ENCODE measurements at regions not wholly inside any gene's neighbourhood (a gene's known extent, or its start where the extent isn't known, plus 50 kb on each side); places are given as distances from the start of the nearest gene placed in this dataset.

GRCh38 chr3:117606866-117607265 lies 897.3 kb downstream of the TUSC7 start:
- Histone ChIP-seq H3K4me1 (ENCODE audit: control insufficient read depth in 5 of 5, insufficient read depth in 5 of 5, low read length in 5 of 5) (no peaks in the 10 kb centered on the region), H3K36me3 (ENCODE audit: control insufficient read depth in 4 of 4, insufficient read depth in 4 of 4, low read length in 4 of 4) (no peaks in the 10 kb centered on the region), H3K9ac (ENCODE audit: insufficient read depth in 1 of 2, low read length in 2 of 2) (no peak overlapping the region), H3K27me3 (ENCODE audit: control insufficient read depth in 3 of 3, insufficient read depth in 3 of 3, low read length in 2 of 3) (no peaks in the 10 kb centered on the region), H3K4me3 (no peak overlapping the region), H3K27ac (ENCODE audit: low read depth in 1 of 2, low read length in 1 of 2) (no peak overlapping the region), H3K9me3 (ENCODE audit: control insufficient read depth in 4 of 4, insufficient read depth in 3 of 4, low read length in 3 of 4) (no peaks in the 10 kb centered on the region)
- DNase-seq, result no peak
- 48 to 64% methylated on average over 2 of the region's 2 CpGs for WGBS, 2 donors
- ATAC-seq (ENCODE audit: insufficient read depth, low FRiP score), result no peak
- TF ChIP-seq CTCF (IDR thresholded peaks at IDR 0.05; ENCODE audit: control extremely low read depth, extremely low read depth), result no peak

- Histone ChIP-seq H3K4me1 (ENCODE audit: control insufficient read depth in 5 of 5, insufficient read depth in 5 of 5, low read length in 5 of 5) (no peaks in the 10 kb centered on the region), H3K4me3 (no peak overlapping the region), H3K27me3 (ENCODE audit: control insufficient read depth in 3 of 3, insufficient read depth in 3 of 3, low read length in 2 of 3) (no peaks in the 10 kb centered on the region), H3K36me3 (ENCODE audit: control insufficient read depth in 4 of 4, insufficient read depth in 4 of 4, low read length in 4 of 4) (no peaks in the 10 kb centered on the region), H3K9ac (ENCODE audit: insufficient read depth in 1 of 2, low read length in 2 of 2) (no peak overlapping the region), H3K9me3 (ENCODE audit: control insufficient read depth in 4 of 4, insufficient read depth in 3 of 4, low read length in 3 of 4) (no peaks in the 10 kb centered on the region), H3K27ac (ENCODE audit: low read depth in 1 of 2, low read length in 1 of 2) (no peak overlapping the region)
- ATAC-seq (ENCODE audit: insufficient read depth, low FRiP score), result no peak
- no peak for DNase-seq
- WGBS, 2 donors, result 53 to 62% methylated on average over 4 of the region's 4 CpGs
- no peak for TF ChIP-seq CTCF (IDR thresholded peaks at IDR 0.05; ENCODE audit: control extremely low read depth, extremely low read depth)
Observed at GRCh38 chr3:117609330-117609729, 899.8 kb downstream of the TUSC7 start.

GRCh38 chr3:117610156-117610555 lies 900.6 kb downstream of the TUSC7 start:
- Histone ChIP-seq H3K27ac (ENCODE audit: low read depth in 1 of 2, low read length in 1 of 2) (no peak overlapping the region), H3K9ac (ENCODE audit: insufficient read depth in 1 of 2, low read length in 2 of 2) (no peak overlapping the region), H3K4me1 (ENCODE audit: control insufficient read depth in 5 of 5, insufficient read depth in 5 of 5, low read length in 5 of 5) (no peaks in the 10 kb centered on the region), H3K4me3 (no peak overlapping the region), H3K9me3 (ENCODE audit: control insufficient read depth in 4 of 4, insufficient read depth in 3 of 4, low read length in 3 of 4) (no peaks in the 10 kb centered on the region), H3K36me3 (ENCODE audit: control insufficient read depth in 4 of 4, insufficient read depth in 4 of 4, low read length in 4 of 4) (no peaks in the 10 kb centered on the region), H3K27me3 (ENCODE audit: control insufficient read depth in 3 of 3, insufficient read depth in 3 of 3, low read length in 2 of 3) (no peaks in the 10 kb centered on the region)
- 52 to 69% methylated on average over 4 of the region's 4 CpGs for WGBS, 2 donors
- no peak for TF ChIP-seq CTCF (IDR thresholded peaks at IDR 0.05; ENCODE audit: control extremely low read depth, extremely low read depth)
- DNase-seq (no peak), ATAC-seq (ENCODE audit: insufficient read depth, low FRiP score) (no peak)

GRCh38 chr3:117611211-117611610 lies 901.6 kb downstream of the TUSC7 start:
- no peak overlapping the region for H3K4me3 ChIP-seq
- H3K27me3 ChIP-seq (ENCODE audit: control insufficient read depth in 3 of 3, insufficient read depth in 3 of 3, low read length in 2 of 3), result no peaks in the 10 kb centered on the region
- H3K36me3 ChIP-seq (ENCODE audit: control insufficient read depth in 4 of 4, insufficient read depth in 4 of 4, low read length in 4 of 4), result no peaks in the 10 kb centered on the region
- no peak for ATAC-seq (ENCODE audit: insufficient read depth, low FRiP score)
- no peak overlapping the region for H3K27ac ChIP-seq (ENCODE audit: low read depth in 1 of 2, low read length in 1 of 2)
- H3K9me3 ChIP-seq (ENCODE audit: control insufficient read depth in 4 of 4, insufficient read depth in 3 of 4, low read length in 3 of 4), result no peaks in the 10 kb centered on the region
- DNase-seq, result no peak
- no peaks in the 10 kb centered on the region for H3K4me1 ChIP-seq (ENCODE audit: control insufficient read depth in 5 of 5, insufficient read depth in 5 of 5, low read length in 5 of 5)
- no peak for TF ChIP-seq CTCF (IDR thresholded peaks at IDR 0.05; ENCODE audit: control extremely low read depth, extremely low read depth)
- no peak overlapping the region for H3K9ac ChIP-seq (ENCODE audit: insufficient read depth in 1 of 2, low read length in 2 of 2)
- WGBS, 2 donors, result 89 to 94% methylated on average over 2 of the region's 2 CpGs
